ENCODE measurements at regions not wholly inside any gene's neighbourhood (a gene's known extent, or its start where the extent isn't known, plus 50 kb on each side); places are given as distances from the start of the nearest gene placed in this dataset.

DNA sequence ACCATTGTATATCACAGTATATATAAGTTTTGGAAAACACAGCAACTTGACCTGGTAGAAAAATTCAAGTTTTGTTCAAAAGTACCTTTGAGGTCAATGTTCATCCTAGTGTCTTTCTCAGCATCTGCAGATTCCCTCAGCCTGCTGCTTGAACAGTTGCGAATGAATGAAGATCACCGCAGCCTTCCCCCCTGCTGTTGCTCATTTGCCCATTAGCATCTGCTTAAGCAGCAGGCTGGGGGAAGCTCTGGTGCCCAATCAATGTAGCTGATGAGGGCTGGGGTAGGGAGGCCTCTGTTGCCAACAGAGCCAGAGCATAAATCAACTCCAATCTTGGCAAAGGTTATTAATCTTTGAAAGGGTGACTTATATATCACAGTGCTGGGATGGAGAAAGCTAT is 586.5 kb upstream of the PTPRD start:
- Histone ChIP-seq H4K20me1 (ENCODE audit: control insufficient read depth, insufficient read depth, low read length, poor library complexity, severe bottlenecking) (no peaks in the 10 kb centered on the region), H3K27ac (ENCODE audit: low read length in 2 of 2) (no peak overlapping the region), H3K79me2 (ENCODE audit: control insufficient read depth, insufficient read depth, low read length) (no peaks in the 10 kb centered on the region), H3K27me3 (replicated peaks in 1 of 4; ENCODE audit: control extremely low read depth in 1 of 4, control insufficient read depth in 3 of 4, insufficient read depth in 4 of 4, low read length in 3 of 4) (no peaks in the 10 kb centered on the region), H3K4me3 (ENCODE audit: control extremely low read depth in 1 of 5, extremely low read depth in 1 of 5, insufficient read depth in 1 of 5, low read depth in 2 of 5, low read length in 4 of 5) (no peak overlapping the region), H3K9ac (ENCODE audit: low read length) (no peak overlapping the region), H3K9me3 (ENCODE audit: control extremely low read depth in 1 of 3, control insufficient read depth in 2 of 3, insufficient read depth in 1 of 3, low read length in 2 of 3) (peaks cover 0 to 6% (median 0%) of the 10 kb centered on the region in 3 donors), H2AFZ (ENCODE audit: insufficient read depth, low read depth, low read length, poor library complexity, severe bottlenecking) (no peak overlapping the region), H3K36me3 (replicated peaks in 1 of 2; ENCODE audit: control extremely low read depth in 1 of 2, control insufficient read depth in 1 of 2, extremely low read depth in 1 of 2, insufficient read depth in 2 of 2, low read length in 1 of 2) (no peaks in the 10 kb centered on the region), H3K4me1 (ENCODE audit: control insufficient read depth in 2 of 2, insufficient read depth in 2 of 2, low read length in 2 of 2) (no peaks in the 10 kb centered on the region), H3K4me2 (replicated peaks; ENCODE audit: low read depth, low read length, poor library complexity, severe bottlenecking) (no peak overlapping the region)
- intact Hi-C loops (cut with micrococcal nuclease): no loop called here
- no peak for DNase-seq
- Mint-ChIP-seq H3K4me3 (no peak overlapping the region), H3K4me1 (no peaks in the 10 kb centered on the region), H3K27ac (no peak overlapping the region), H3K27me3 (no peaks in the 10 kb centered on the region), H3K9me3 (ENCODE audit: insufficient read depth) (peaks cover 4% of the 10 kb centered on the region)
- 69% methylated on average over 2 of the region's 2 CpGs for WGBS (ENCODE audit: insufficient coverage)
- POLR2A ChIA-PET: no interaction called here
- no peak for TF ChIP-seq EZH2 (IDR thresholded peaks at IDR 0.05; ENCODE audit: borderline replicate concordance, insufficient read depth, low read depth, low read length, poor library complexity, severe bottlenecking)
- TF ChIP-seq, protein P1, sequence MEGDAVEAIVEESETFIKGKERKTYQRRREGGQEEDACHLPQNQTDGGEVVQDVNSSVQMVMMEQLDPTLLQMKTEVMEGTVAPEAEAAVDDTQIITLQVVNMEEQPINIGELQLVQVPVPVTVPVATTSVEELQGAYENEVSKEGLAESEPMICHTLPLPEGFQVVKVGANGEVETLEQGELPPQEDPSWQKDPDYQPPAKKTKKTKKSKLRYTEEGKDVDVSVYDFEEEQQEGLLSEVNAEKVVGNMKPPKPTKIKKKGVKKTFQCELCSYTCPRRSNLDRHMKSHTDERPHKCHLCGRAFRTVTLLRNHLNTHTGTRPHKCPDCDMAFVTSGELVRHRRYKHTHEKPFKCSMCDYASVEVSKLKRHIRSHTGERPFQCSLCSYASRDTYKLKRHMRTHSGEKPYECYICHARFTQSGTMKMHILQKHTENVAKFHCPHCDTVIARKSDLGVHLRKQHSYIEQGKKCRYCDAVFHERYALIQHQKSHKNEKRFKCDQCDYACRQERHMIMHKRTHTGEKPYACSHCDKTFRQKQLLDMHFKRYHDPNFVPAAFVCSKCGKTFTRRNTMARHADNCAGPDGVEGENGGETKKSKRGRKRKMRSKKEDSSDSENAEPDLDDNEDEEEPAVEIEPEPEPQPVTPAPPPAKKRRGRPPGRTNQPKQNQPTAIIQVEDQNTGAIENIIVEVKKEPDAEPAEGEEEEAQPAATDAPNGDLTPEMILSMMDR (IDR thresholded peaks at IDR 0.05): no peak
- CTCF ChIA-PET: no interaction called here
- ATAC-seq (ENCODE audit: low read depth): no peak

DNA sequence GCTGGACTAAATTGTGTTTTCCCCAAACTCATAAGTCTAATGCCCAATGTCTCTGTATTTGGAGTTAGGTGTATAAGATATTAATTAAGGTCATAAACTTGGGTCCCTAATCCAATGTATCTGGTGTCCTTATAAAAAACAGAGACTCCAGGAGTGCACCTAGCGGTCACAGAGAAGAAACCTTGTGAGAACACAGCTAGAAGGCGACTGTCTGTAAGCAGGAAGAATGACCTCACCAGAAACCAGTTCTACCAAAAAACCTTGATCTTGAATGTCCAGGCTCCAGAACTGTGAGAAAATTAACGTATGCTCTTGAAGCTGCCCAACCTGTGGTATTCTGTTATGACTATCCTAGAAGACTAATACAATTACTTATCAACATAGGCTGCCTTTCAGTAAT is 591.7 kb upstream of the PTPRD start:
- Mint-ChIP-seq H3K4me3 (no peak overlapping the region), H3K9me3 (ENCODE audit: insufficient read depth) (no peaks in the 10 kb centered on the region), H3K27ac (no peak overlapping the region), H3K27me3 (no peaks in the 10 kb centered on the region), H3K4me1 (no peaks in the 10 kb centered on the region)
- 80% methylated on average over 1 of the region's 3 CpGs for WGBS (ENCODE audit: insufficient coverage)
- H3K9me3 ChIP-seq (ENCODE audit: control extremely low read depth in 1 of 3, control insufficient read depth in 2 of 3, insufficient read depth in 1 of 3, low read length in 2 of 3): no peaks in the 10 kb centered on the region
- no peaks in the 10 kb centered on the region for H4K20me1 ChIP-seq (ENCODE audit: control insufficient read depth, insufficient read depth, low read length, poor library complexity, severe bottlenecking)
- no peak overlapping the region for H2AFZ ChIP-seq (ENCODE audit: insufficient read depth, low read depth, low read length, poor library complexity, severe bottlenecking)
- H3K27ac ChIP-seq (ENCODE audit: low read length in 2 of 2): no peak overlapping the region
- H3K4me1 ChIP-seq (ENCODE audit: control insufficient read depth in 2 of 2, insufficient read depth in 2 of 2, low read length in 2 of 2): no peaks in the 10 kb centered on the region
- intact Hi-C loops (cut with micrococcal nuclease): no loop called here
- CTCF ChIA-PET: no interaction called here
- H3K4me3 ChIP-seq (ENCODE audit: control extremely low read depth in 1 of 5, extremely low read depth in 1 of 5, insufficient read depth in 1 of 5, low read depth in 2 of 5, low read length in 4 of 5): no peak overlapping the region
- no peaks in the 10 kb centered on the region for H3K36me3 ChIP-seq (replicated peaks in 1 of 2; ENCODE audit: control extremely low read depth in 1 of 2, control insufficient read depth in 1 of 2, extremely low read depth in 1 of 2, insufficient read depth in 2 of 2, low read length in 1 of 2)
- DNase-seq (no peak), ATAC-seq (ENCODE audit: low read depth) (no peak)
- no peaks in the 10 kb centered on the region for H3K79me2 ChIP-seq (ENCODE audit: control insufficient read depth, insufficient read depth, low read length)
- H3K9ac ChIP-seq (ENCODE audit: low read length): no peak overlapping the region
- no peaks in the 10 kb centered on the region for H3K27me3 ChIP-seq (replicated peaks in 1 of 4; ENCODE audit: control extremely low read depth in 1 of 4, control insufficient read depth in 3 of 4, insufficient read depth in 4 of 4, low read length in 3 of 4)
- TF ChIP-seq, protein P1 (IDR thresholded peaks at IDR 0.05): no peak
- TF ChIP-seq EZH2 (IDR thresholded peaks at IDR 0.05; ENCODE audit: borderline replicate concordance, insufficient read depth, low read depth, low read length, poor library complexity, severe bottlenecking): no peak
- H3K4me2 ChIP-seq (replicated peaks; ENCODE audit: low read depth, low read length, poor library complexity, severe bottlenecking): no peak overlapping the region
- POLR2A ChIA-PET: no interaction called here

All from B cell (primary cell).